Glutamatergic neuron (in vitro differentiated cells): ENCODE measurements at regions not wholly inside any gene's neighbourhood (a gene's known extent, or its start where the extent isn't known, plus 50 kb on each side); places are given as distances from the start of the nearest gene placed in this dataset.
A peak's percentile ranks its signal among the peaks of the same experiment; 100 is the strongest.

Experiments
- DNase-seq: peaks from one replicate; pipeline ENCODE4 v3.0.0; 2022
- H3K27ac Mint-ChIP-seq: one replicate; pipeline ENCODE4 v1.8.0; 2020; ENCODE audit warnings: mild to moderate bottlenecking, mixed read lengths, inconsistent platforms; ENCODE audit not compliant: unreplicated experiment
- H3K27me3 Mint-ChIP-seq: one replicate; pipeline ENCODE4 v1.8.0; 2020; ENCODE audit warnings: mild to moderate bottlenecking, moderate library complexity, mixed read lengths, inconsistent platforms; ENCODE audit not compliant: unreplicated experiment
- H3K36me3 Mint-ChIP-seq: one replicate; pipeline ENCODE4 v1.8.0; 2020; ENCODE audit warnings: mild to moderate bottlenecking, mixed read lengths, inconsistent platforms; ENCODE audit not compliant: unreplicated experiment
- H3K4me1 Mint-ChIP-seq: one replicate; pipeline ENCODE4 v1.8.0; 2020; ENCODE audit warnings: mild to moderate bottlenecking, low read depth, mixed read lengths, inconsistent platforms; ENCODE audit not compliant: unreplicated experiment
- H3K4me3 Mint-ChIP-seq: one replicate; pipeline ENCODE4 v1.8.0; 2020; ENCODE audit warnings: mild to moderate bottlenecking, mixed read lengths, inconsistent platforms; ENCODE audit not compliant: unreplicated experiment
- H3K9me3 Mint-ChIP-seq: one replicate; pipeline ENCODE4 v1.8.0; 2020; ENCODE audit warnings: mild to moderate bottlenecking, moderate library complexity, mixed read lengths, inconsistent platforms; ENCODE audit not compliant: unreplicated experiment
- CTCF ChIP-seq: fragments of 200-600 bp; sonication (generic); IDR thresholded peaks from one replicate; pipeline ENCODE4 v1.5.0; 2021; ENCODE audit not compliant: partially characterized antibody, unreplicated experiment

DNA sequence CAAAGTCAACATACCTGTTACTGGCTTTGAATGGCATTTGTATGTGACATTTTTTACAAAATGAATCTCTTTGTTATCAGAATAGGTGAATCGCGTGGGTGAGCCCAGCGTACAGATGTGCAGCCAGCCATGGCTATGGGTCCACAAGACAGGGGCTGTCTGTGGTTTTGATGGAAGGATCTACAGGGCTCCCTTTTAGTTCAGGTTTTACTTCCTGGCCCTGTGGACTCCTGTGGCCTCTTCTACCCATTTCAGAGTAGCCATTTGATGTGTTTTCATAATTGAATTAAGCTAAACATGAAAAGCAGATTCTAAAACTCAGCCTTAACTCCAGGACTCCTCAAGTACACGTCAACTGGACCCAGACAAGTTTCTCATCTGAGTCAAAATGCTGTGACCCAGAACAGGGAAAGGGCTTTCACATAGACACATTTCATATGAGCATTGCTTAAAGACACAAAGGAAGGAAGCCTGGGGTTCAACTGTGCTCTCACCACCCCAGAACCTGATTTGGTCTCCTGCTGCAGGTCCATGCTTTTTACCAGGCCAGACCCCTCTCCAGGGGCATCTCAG lies 105.3 kb upstream of the NAA20 start:
- no peak for TF ChIP-seq CTCF
- DNase-seq = no peak
- no peak overlapping the region for H3K27ac Mint-ChIP-seq

DNA sequence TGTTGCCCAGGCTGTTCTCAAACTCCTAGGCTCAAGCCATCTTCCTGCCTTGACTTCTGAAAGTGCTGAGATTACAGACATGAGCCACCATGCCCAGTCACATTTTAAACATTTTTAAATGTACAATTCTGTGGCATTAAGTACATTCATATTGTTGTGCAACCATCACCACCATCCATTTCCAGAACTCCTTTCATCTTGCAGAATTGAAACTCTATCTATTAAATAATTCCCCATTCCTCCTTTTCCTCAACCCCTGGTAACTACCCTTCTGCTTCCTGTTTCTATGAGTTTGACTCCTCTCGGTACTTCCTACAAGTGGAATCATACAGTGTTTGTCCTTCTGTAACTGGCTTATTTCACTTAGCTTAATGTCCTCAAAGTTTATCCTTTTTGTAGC lies 103.8 kb upstream of the NAA20 start:
- no peak overlapping the region for H3K4me3 Mint-ChIP-seq
- no peak for TF ChIP-seq CTCF
- DNase-seq = no peak
- no peaks in the 10 kb centered on the region for H3K36me3 Mint-ChIP-seq
- H3K4me1 Mint-ChIP-seq = peaks cover 28% of the 10 kb centered on the region
- peaks cover 4% of the 10 kb centered on the region for H3K27me3 Mint-ChIP-seq
- H3K9me3 Mint-ChIP-seq = peaks cover 5% of the 10 kb centered on the region
- no peak overlapping the region for H3K27ac Mint-ChIP-seq

More for the DNA sequence above, 105.3 kb upstream of the NAA20 start:
- Mint-ChIP-seq H3K36me3 (no peaks in the 10 kb centered on the region), H3K4me3 (no peak overlapping the region), H3K4me1 (peaks cover 18% of the 10 kb centered on the region), H3K9me3 (no peaks in the 10 kb centered on the region), H3K27me3 (peaks cover 4% of the 10 kb centered on the region)

- TF ChIP-seq CTCF = no peak
- H3K9me3 Mint-ChIP-seq = peaks cover 10% of the 10 kb centered on the region
- DNase-seq = no peak
- H3K27me3 Mint-ChIP-seq = peaks cover 6% of the 10 kb centered on the region
- H3K27ac Mint-ChIP-seq = peak overlapping the region; percentile 75
- H3K4me1 Mint-ChIP-seq = peaks cover 36% of the 10 kb centered on the region
- H3K36me3 Mint-ChIP-seq = no peaks in the 10 kb centered on the region
- H3K4me3 Mint-ChIP-seq = no peak overlapping the region
Measured at GRCh38 chr20:19913927-19914614, 103.1 kb upstream of the NAA20 start.

DNA sequence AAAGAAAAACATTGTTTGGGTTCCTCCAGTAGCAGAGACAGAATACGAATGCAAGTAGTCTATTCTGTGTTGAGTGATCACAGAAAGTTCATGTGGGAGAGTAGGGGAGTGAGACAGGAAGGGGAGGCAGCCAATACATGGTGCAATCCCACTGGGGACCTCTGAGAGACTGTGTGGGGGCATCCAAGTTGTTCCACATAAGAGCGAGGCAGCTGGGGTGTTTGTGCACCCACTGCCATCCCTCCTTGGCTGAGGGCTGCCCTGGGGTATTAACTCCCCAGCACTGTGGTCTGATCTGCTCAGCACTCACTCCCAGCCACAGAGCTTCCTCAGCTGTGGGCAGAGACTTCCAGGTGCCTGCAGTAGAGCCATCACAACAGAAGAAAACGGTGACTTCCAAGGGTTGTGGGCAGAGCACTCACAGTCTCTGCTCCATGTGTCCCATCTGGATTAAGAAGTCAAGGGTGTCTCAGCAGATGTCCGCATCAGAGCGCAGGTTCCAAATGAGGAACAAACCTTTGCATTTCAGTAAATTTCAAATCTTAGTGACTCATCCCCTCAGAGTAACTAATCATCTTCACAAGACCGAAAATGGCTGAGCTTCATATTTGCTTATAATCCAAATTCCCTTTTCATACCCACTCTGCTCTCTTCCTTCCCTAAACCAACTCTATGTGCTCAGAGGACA lies 101.9 kb upstream of the NAA20 start:
- Mint-ChIP-seq H3K9me3 (peaks cover 10% of the 10 kb centered on the region), H3K4me1 (peaks cover 38% of the 10 kb centered on the region), H3K36me3 (no peaks in the 10 kb centered on the region), H3K27me3 (peaks cover 7% of the 10 kb centered on the region), H3K27ac (peak overlapping the region; percentile 75), H3K4me3 (peak overlapping the region; percentile 57)
- DNase-seq = no peak
- TF ChIP-seq CTCF = no peak
